SK-N-SH treated with all-trans-retinoic acid at 6 μM for 48 hours (cell line): ENCODE measurements at regions not wholly inside any gene's neighbourhood (a gene's known extent, or its start where the extent isn't known, plus 50 kb on each side); places are given as distances from the start of the nearest gene placed in this dataset.

Experiments used
- CSDC2 ChIP-seq: fragments of 250-450 bp; sonication (Bioruptor Pico); IDR thresholded peaks from 2 replicates; pipeline ENCODE4 v1.5.0; 2020; ENCODE audit warnings: mild to moderate bottlenecking, moderate library complexity
- ZFP3 ChIP-seq: fragments of 250-450 bp; sonication (Bioruptor Pico); IDR thresholded peaks from 2 replicates; pipeline ENCODE4 v1.5.0; 2020; ENCODE audit warnings: mild to moderate bottlenecking, moderate library complexity
- TF ChIP-seq, protein P1 (sequence below): fragments of 250-450 bp; sonication (Bioruptor Pico); IDR thresholded peaks from 2 replicates; pipeline ENCODE4 v1.5.1; 2021; ENCODE audit warnings: mild to moderate bottlenecking, moderate library complexity

- TF ChIP-seq, protein P1, sequence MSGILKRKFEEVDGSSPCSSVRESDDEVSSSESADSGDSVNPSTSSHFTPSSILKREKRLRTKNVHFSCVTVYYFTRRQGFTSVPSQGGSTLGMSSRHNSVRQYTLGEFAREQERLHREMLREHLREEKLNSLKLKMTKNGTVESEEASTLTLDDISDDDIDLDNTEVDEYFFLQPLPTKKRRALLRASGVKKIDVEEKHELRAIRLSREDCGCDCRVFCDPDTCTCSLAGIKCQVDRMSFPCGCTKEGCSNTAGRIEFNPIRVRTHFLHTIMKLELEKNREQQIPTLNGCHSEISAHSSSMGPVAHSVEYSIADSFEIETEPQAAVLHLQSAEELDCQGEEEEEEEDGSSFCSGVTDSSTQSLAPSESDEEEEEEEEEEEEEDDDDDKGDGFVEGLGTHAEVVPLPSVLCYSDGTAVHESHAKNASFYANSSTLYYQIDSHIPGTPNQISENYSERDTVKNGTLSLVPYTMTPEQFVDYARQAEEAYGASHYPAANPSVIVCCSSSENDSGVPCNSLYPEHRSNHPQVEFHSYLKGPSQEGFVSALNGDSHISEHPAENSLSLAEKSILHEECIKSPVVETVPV (CRISPR knock-in tag), result no peak
- no peak for TF ChIP-seq ZFP3 (CRISPR knock-in tag)
- TF ChIP-seq CSDC2 (CRISPR knock-in tag), result no peak
Observed at GRCh38 chr3:69613286-69613685, 126.0 kb upstream of the MITF start.
